HepG2 (cell line): ENCODE measurements at regions not wholly inside any gene's neighbourhood (a gene's known extent, or its start where the extent isn't known, plus 50 kb on each side); places are given as distances from the start of the nearest gene placed in this dataset.

ENCODE experiments used
- ATAC-seq: fragments of 200-7000 bp; cut with Tn5 transposase; 3 replicates; pipeline ENCODE4 v1.9.1; 2020; ENCODE audit warnings: mild to moderate bottlenecking, moderate library complexity
- BruUV-seq: library from RNA; stranded (reverse); fragments of 400-500 nt; replicated peaks from 2 replicates; lab custom pipeline; 2021; lab: Mats Ljungman, UMichigan
- CTCF ChIA-PET: fragments of 300-600 bp; formaldehyde crosslinking; extraction: SDS; loops from one replicate; lab custom pipeline; 2021; ENCODE audit warnings: low total read pairs, inconsistent platforms, low intra/inter-chr PET ratio; lab: Yijun Ruan, JAX
- POLR2A ChIA-PET: fragments of 350-600 bp; sonication (Branson Sonifier 250); formaldehyde crosslinking; loops from one replicate; lab custom pipeline; 2020; ENCODE audit warnings: antibody characterized with exemption, inconsistent platforms; lab: Yijun Ruan, JAX
- DNase-seq: peaks from one replicate; pipeline ENCODE4 v3.0.0-alpha.2; 2015; ENCODE audit warnings: low spot score
- FAIRE-seq: peaks from 3 replicates; lab custom pipeline; 2011; peaks lifted over from hg19 to GRCh38; lab: Jason Lieb, UNC
- H2AFZ ChIP-seq: one replicate; pipeline ENCODE4 v1.6.1; 2011; ENCODE audit warnings: low read length, inconsistent platforms
- H3K27ac ChIP-seq: fragments of 300-600 bp; 3 replicates; pipeline ENCODE4 v1.8.0; 2011; ENCODE audit warnings: mixed run types, mild to moderate bottlenecking, mixed read lengths, low read length, inconsistent platforms; ENCODE audit not compliant: insufficient read depth; ENCODE audit errors: extremely low read length
- H3K27me3 ChIP-seq, 2 experiments: fragments of 200-600 bp in 1 of 2; 2 replicates in 1 of 2; 3 replicates in 1 of 2; pipeline versions ENCODE4 v1.6.0 to v1.8.0; 2011; ENCODE audit warnings: low read length in 2 of 2, mild to moderate bottlenecking in 2 of 2, moderate library complexity in 2 of 2, inconsistent platforms in 1 of 2; ENCODE audit not compliant: insufficient read depth in 2 of 2, control insufficient read depth in 1 of 2
- H3K36me3 ChIP-seq, 2 experiments: fragments of 200-600 bp in 1 of 2; replicated peaks in 1 of 2; 2 replicates in 1 of 2; 3 replicates in 1 of 2; pipeline versions ENCODE4 v1.5.1 to v1.8.0; 2011; ENCODE audit warnings: low read length in 2 of 2, inconsistent platforms in 1 of 2; ENCODE audit not compliant: insufficient read depth in 2 of 2, control insufficient read depth in 1 of 2
- H3K4me1 ChIP-seq: 2 replicates; pipeline ENCODE4 v1.5.1; 2012; ENCODE audit warnings: low read length, inconsistent platforms; ENCODE audit not compliant: insufficient read depth
- H3K4me2 ChIP-seq: 2 replicates; pipeline ENCODE4 v1.6.0; 2011; ENCODE audit warnings: low read depth, low read length, inconsistent platforms
- H3K4me3 ChIP-seq, 3 experiments: fragments of 200-600 bp in 1 of 3; sonication (generic), shearing (Covaris generic) in 1 of 3; replicated peaks in 1 of 3; 2 replicates each; pipeline ENCODE4 v1.5.1; 2011 to 2016; ENCODE audit warnings: low read length in 3 of 3, inconsistent platforms in 2 of 3, low read depth in 2 of 3, mild to moderate bottlenecking in 2 of 3, control low read depth in 1 of 3, mixed read lengths in 1 of 3; ENCODE audit not compliant: insufficient read depth in 1 of 3
- H3K79me2 ChIP-seq: one replicate; pipeline ENCODE4 v1.6.1; 2011; ENCODE audit warnings: low read length, inconsistent platforms; ENCODE audit not compliant: insufficient read depth
- H3K9ac ChIP-seq: 2 replicates; pipeline ENCODE4 v1.6.0; 2011; ENCODE audit warnings: mild to moderate bottlenecking, low read depth, low read length, inconsistent platforms; ENCODE audit not compliant: insufficient read depth
- H3K9me3 ChIP-seq: 2 replicates; pipeline ENCODE4 v1.5.1; 2012; ENCODE audit warnings: mild to moderate bottlenecking, low read length
- H4K20me1 ChIP-seq: 2 replicates; pipeline ENCODE4 v1.6.0; 2011; ENCODE audit warnings: inconsistent platforms, mild to moderate bottlenecking, low read length, moderate library complexity; ENCODE audit not compliant: insufficient read depth
- CREB3 ChIP-seq: sonication (generic); formaldehyde crosslinking; IDR thresholded peaks from 2 replicates; pipeline ENCODE4 v1.5.0; 2020; ENCODE audit warnings: missing genetic modification reagents
- FOXP1 ChIP-seq, 2 experiments: fragments of 450-650 bp in 1 of 2; IDR thresholded peaks; 2 replicates each; pipeline ENCODE4 v1.6.1; 2017 to 2018; ENCODE audit warnings: antibody characterized with exemption in 1 of 2
- GABPA ChIP-seq, 2 experiments: IDR thresholded peaks; 2 replicates each; pipeline ENCODE4 v1.6.1; 2011 to 2016; ENCODE audit warnings: low read depth in 2 of 2, low read length in 1 of 2, missing biosample characterization in 1 of 2, missing genetic modification characterization in 1 of 2
- HNRNPH1 ChIP-seq: fragments of 200-400 bp; formaldehyde crosslinking; optimal IDR thresholded peaks from 2 replicates; pipeline ENCODE3; 2017; ENCODE audit warnings: mild to moderate bottlenecking, low read depth, low read length
- NR3C1 ChIP-seq: sonication (generic); formaldehyde crosslinking; IDR thresholded peaks from 2 replicates; pipeline ENCODE4 v1.4.0; 2020; ENCODE audit warnings: missing genetic modification reagents
- PLRG1 ChIP-seq: fragments of 450-650 bp; conservative IDR thresholded peaks from 2 replicates; pipeline ENCODE4 v1.6.1; 2016
- PREB ChIP-seq: sonication (generic); formaldehyde crosslinking; IDR thresholded peaks from 2 replicates; pipeline ENCODE4 v1.4.0; 2020; ENCODE audit warnings: missing genetic modification reagents
- REPIN1 ChIP-seq: sonication (generic); formaldehyde crosslinking; IDR thresholded peaks from 2 replicates; pipeline ENCODE4 v1.8.0; 2022; ENCODE audit warnings: missing genetic modification reagents, low read depth, mild to moderate bottlenecking, borderline replicate concordance
- SP2 ChIP-seq: sonication (generic); formaldehyde crosslinking; IDR thresholded peaks from 2 replicates; pipeline ENCODE4 v1.5.1; 2020; ENCODE audit warnings: mild to moderate bottlenecking, missing genetic modification reagents
- SP5 ChIP-seq: IDR thresholded peaks from 2 replicates; pipeline ENCODE4 v1.6.1; 2016; ENCODE audit warnings: low read depth, borderline replicate concordance
- U2AF1 ChIP-seq: fragments of 200-400 bp; formaldehyde crosslinking; optimal IDR thresholded peaks from 2 replicates; pipeline ENCODE3; 2017; ENCODE audit warnings: mild to moderate bottlenecking, low read depth, low read length
- ZBTB8A ChIP-seq: sonication (generic); formaldehyde crosslinking; IDR thresholded peaks from 2 replicates; pipeline ENCODE4 v1.4.0; 2020; ENCODE audit warnings: mild to moderate bottlenecking, low read depth, missing genetic modification reagents, borderline replicate concordance
- ZFP1 ChIP-seq: IDR thresholded peaks from 2 replicates; pipeline ENCODE4 v1.6.1; 2016
- ZNF230 ChIP-seq: sonication (generic); formaldehyde crosslinking; IDR thresholded peaks from 2 replicates; pipeline ENCODE4 v1.4.0; 2020; ENCODE audit warnings: mild to moderate bottlenecking, missing genetic modification reagents
- ZNF274 ChIP-seq: sonication (generic); formaldehyde crosslinking; IDR thresholded peaks from 2 replicates; pipeline ENCODE4 v1.5.1; 2020; ENCODE audit warnings: mild to moderate bottlenecking, missing genetic modification reagents
- ZNF329 ChIP-seq: sonication (generic); formaldehyde crosslinking; IDR thresholded peaks from 2 replicates; pipeline ENCODE4 v1.9.0; 2021; ENCODE audit warnings: low read depth, mild to moderate bottlenecking, missing genetic modification reagents
- ZNF512 ChIP-seq: sonication (generic); formaldehyde crosslinking; IDR thresholded peaks from 2 replicates; pipeline ENCODE4 v1.4.0; 2020; ENCODE audit warnings: mild to moderate bottlenecking, missing genetic modification reagents
- ZNF83 ChIP-seq: sonication (generic); formaldehyde crosslinking; IDR thresholded peaks from 2 replicates; pipeline ENCODE4 v1.4.0; 2020; ENCODE audit warnings: missing genetic modification reagents, mild to moderate bottlenecking, borderline replicate concordance
- WGBS: methylation state at CpG from one replicate; pipeline ENCODE4 v1.1.6; 2017; ENCODE audit warnings: low lambda C conversion rate; 5-methylcytosine and 5-hydroxymethylcytosine counted together
- in situ Hi-C: cut with HindIII; loops from 2 replicates; pipeline ENCODE4 v1.10.0; 2017; ENCODE audit warnings: low pct_unique_long_range_greater_than_20kb; ENCODE audit not compliant: extremely low pct_ligation_motif_present
- intact Hi-C: fragments of 100-400 bp; cut with micrococcal nuclease; formaldehyde crosslinking; loops from one replicate; pipeline ENCODE4 v1.10.0; 2022; ENCODE audit not compliant: unreplicated experiment

GRCh38 chr10:22473044-22473443, 127.7 kb downstream of the SPAG6 start:
- Histone ChIP-seq H3K79me2 (no peaks in the 10 kb centered on the region), H3K36me3 (no peaks in the 10 kb centered on the region), H3K4me2 (no peak overlapping the region), H4K20me1 (no peaks in the 10 kb centered on the region), H3K27me3 (no peaks in the 10 kb centered on the region), H3K27ac (no peak overlapping the region), H3K4me1 (no peaks in the 10 kb centered on the region), H3K4me3 (no peak overlapping the region), H3K9ac (no peak overlapping the region), H2AFZ (no peak overlapping the region), H3K9me3 (no peaks in the 10 kb centered on the region)
- DNase-seq (no peak), FAIRE-seq (no peak), ATAC-seq (no peak)
- POLR2A ChIA-PET, result no interaction called here
- in situ Hi-C loops, result no loop called here
- no TSS peak for BruUV-seq
- CTCF ChIA-PET, result no interaction called here
- intact Hi-C loops, result no loop called here
- TF ChIP-seq GABPA (IDR thresholded peaks at IDR 0.05; ENCODE audit: low read depth, low read length) (no peak), GABPA (CRISPR knock-in tag; IDR thresholded peaks at IDR 0.05; ENCODE audit: low read depth) (no peak), SP2 (CRISPR knock-in tag) (no peak), CREB3 (CRISPR knock-in tag) (no peak), PREB (CRISPR knock-in tag) (no peak), REPIN1 (no peak), U2AF1 (no peak), SP5 (CRISPR knock-in tag) (no peak), ZFP1 (CRISPR knock-in tag) (no peak), PLRG1 (no peak), ZNF329 (no peak), ZNF512 (no peak), ZNF83 (CRISPR knock-in tag) (no peak), ZBTB8A (no peak), HNRNPH1 (no peak), ZNF274 (CRISPR knock-in tag) (no peak), NR3C1 (CRISPR knock-in tag) (no peak), ZNF230 (CRISPR knock-in tag) (no peak), FOXP1 (IDR thresholded peaks at IDR 0.05) (no peak), FOXP1 (CRISPR knock-in tag; IDR thresholded peaks at IDR 0.05) (no peak)
- WGBS, result 58% methylated on average over 6 of the region's 6 CpGs
